ENCODE measurements at regions not wholly inside any gene's neighbourhood (a gene's known extent, or its start where the extent isn't known, plus 50 kb on each side); places are given as distances from the start of the nearest gene placed in this dataset.

DNA sequence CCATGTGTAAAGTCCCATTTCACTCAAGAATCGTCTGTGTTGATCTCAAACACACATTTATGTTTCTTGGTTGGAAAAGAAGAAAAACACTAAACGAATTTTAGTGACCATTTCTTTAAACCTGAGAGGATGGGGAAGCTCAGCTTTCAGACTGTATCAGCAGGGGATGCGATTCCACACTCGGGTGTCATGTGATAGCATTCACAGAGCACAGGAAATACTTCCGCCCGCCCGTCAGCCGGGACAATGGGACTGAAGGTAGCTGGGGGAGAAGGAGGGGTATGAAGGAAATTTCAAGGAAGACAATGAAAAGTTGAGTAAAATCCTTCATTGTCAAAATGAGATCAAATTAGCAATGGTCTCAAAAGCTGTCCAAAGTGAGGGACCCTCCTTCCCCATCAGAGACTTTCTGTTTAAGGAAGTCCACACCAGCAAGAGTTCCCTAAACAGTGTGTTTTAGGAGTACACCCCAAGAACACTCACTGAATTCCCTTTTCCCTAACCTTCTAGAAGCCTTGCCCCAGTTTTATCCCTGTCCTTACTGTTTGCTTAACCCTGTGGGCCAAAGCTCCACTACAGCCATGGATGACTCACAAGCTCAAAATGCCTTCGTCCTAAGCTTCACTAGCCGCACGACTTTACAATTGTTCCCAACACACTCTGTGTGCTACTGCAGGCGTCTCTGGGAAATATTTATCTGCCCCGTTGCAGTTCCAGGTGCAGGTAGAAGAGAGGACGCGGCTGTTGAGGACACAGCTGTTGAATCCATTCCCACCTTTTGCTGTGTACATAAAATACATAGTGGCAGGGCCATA lies 51.4 kb upstream of the SIM2 start:
- no peak overlapping the region for H3K4me3 ChIP-seq
- no peaks in the 10 kb centered on the region for H3F3A ChIP-seq (replicated peaks; ENCODE audit: low read depth)
- TF ChIP-seq ETS1 (IDR thresholded peaks at IDR 0.05) (peak; percentile 66; the same call in 1 of the 2 replicates), ZNF331 (CRISPR knock-in tag; IDR thresholded peaks at IDR 0.05; ENCODE audit: low read depth) (no peak)
- H3K4me1 ChIP-seq (ENCODE audit: insufficient read depth): peaks cover 12% of the 10 kb centered on the region; the same call in 1 of the 2 replicates
- peak overlapping the region; percentile 78 for H2AFZ ChIP-seq
- Mint-ChIP-seq H3K36me3 (ENCODE audit: low read depth) (no peaks in the 10 kb centered on the region), H3K9me3 (no peaks in the 10 kb centered on the region; the same call in 2 of the 3 replicates), H3K4me3 (no peak overlapping the region), H3K4me1 (peaks cover 14% of the 10 kb centered on the region), H3K27ac (peak overlapping the region; percentile 64; the same call in 1 of the 2 replicates), H3K27me3 (ENCODE audit: insufficient read depth, low read depth, poor library complexity) (peaks cover 14% of the 10 kb centered on the region)
- no peaks in the 10 kb centered on the region for H3K27me3 ChIP-seq (ENCODE audit: insufficient read depth)
- no peak overlapping the region for H3K27ac ChIP-seq (ENCODE audit: low read depth)
- H3K79me2 ChIP-seq (replicated peaks; ENCODE audit: insufficient read depth): no peaks in the 10 kb centered on the region
- peak; percentile 73 for DNase-seq (ENCODE audit: low spot score)
- peaks cover 17% of the 10 kb centered on the region; the same call in 1 of the 2 replicates for H3K9me2 ChIP-seq (ENCODE audit: insufficient read depth)
- no peaks in the 10 kb centered on the region for H4K20me1 ChIP-seq (replicated peaks; ENCODE audit: insufficient read depth)
- peak; percentile 81 for ATAC-seq
- no peaks in the 10 kb centered on the region for H3K36me3 ChIP-seq (ENCODE audit: insufficient read depth)
- no peak overlapping the region for H3K4me2 ChIP-seq
